GM19351 (cell line): ENCODE measurements at regions not wholly inside any gene's neighbourhood (a gene's known extent, or its start where the extent isn't known, plus 50 kb on each side); places are given as distances from the start of the nearest gene placed in this dataset.
"Not testable (repeated sequence)": the region's sequence is repeated elsewhere in the genome, so short reads cannot be mapped to it uniquely, and the experiment has no call there.

ENCODE experiments used
- ATAC-seq: cut with Tn5 transposase; IDR thresholded peaks from one replicate; pipeline ENCODE4 v1.9.1; 2021; ENCODE audit warnings: mild to moderate bottlenecking, moderate library complexity; ENCODE audit not compliant: unreplicated experiment

- ATAC-seq, result no peak
Measured at GRCh38 chr2:200172521-200172920, 134.0 kb upstream of the SPATS2L start.

GRCh38 chr2:200172944-200173581 is 133.4 kb upstream of the SPATS2L start:
- no peak for ATAC-seq

- no peak for ATAC-seq
Measured at GRCh38 chr2:200173691-200174090, 132.8 kb upstream of the SPATS2L start.

- ATAC-seq, result no peak
Measured at GRCh38 chr2:200174433-200175216, 131.9 kb upstream of the SPATS2L start.

- ATAC-seq, result no peak
Measured at GRCh38 chr2:200177971-200178911, 128.3 kb upstream of the SPATS2L start.

- ATAC-seq, result no peak
Measured at GRCh38 chr2:200179151-200179550, 127.3 kb upstream of the SPATS2L start.

GRCh38 chr2:200180943-200181342 is 125.5 kb upstream of the SPATS2L start:
- no peak for ATAC-seq

- ATAC-seq, result no peak
Measured at GRCh38 chr2:200181755-200182154, 124.7 kb upstream of the SPATS2L start.

GRCh38 chr2:200184748-200185627 is 121.5 kb upstream of the SPATS2L start:
- no peak for ATAC-seq

GRCh38 chr2:200185628-200186000 is 120.9 kb upstream of the SPATS2L start:
- no peak for ATAC-seq

GRCh38 chr2:200186002-200186401 is 120.5 kb upstream of the SPATS2L start:
- ATAC-seq, result no peak

- ATAC-seq, result no peak
Measured at GRCh38 chr2:200188876-200189275, 117.6 kb upstream of the SPATS2L start.

GRCh38 chr2:200189964-200190363 is 116.5 kb upstream of the SPATS2L start:
- no peak for ATAC-seq

GRCh38 chr2:200193331-200193730 is 113.2 kb upstream of the SPATS2L start:
- no peak for ATAC-seq

GRCh38 chr2:200193791-200194190 is 112.7 kb upstream of the SPATS2L start:
- peak; percentile 88 for ATAC-seq

GRCh38 chr2:200194746-200195145 is 111.7 kb upstream of the SPATS2L start:
- ATAC-seq, result no peak

GRCh38 chr2:200199005-200199404 is 107.5 kb upstream of the SPATS2L start:
- ATAC-seq, result peak; percentile 61

- ATAC-seq, result no peak
Measured at GRCh38 chr2:200199576-200200263, 106.8 kb upstream of the SPATS2L start.

- ATAC-seq, result not testable (repeated sequence)
Measured at GRCh38 chr2:200201839-200202238, 104.7 kb upstream of the SPATS2L start.

- no peak for ATAC-seq
Measured at GRCh38 chr2:200203381-200203827, 103.1 kb upstream of the SPATS2L start.
